GM12878 (cell line): ENCODE measurements at regions not wholly inside any gene's neighbourhood (a gene's known extent, or its start where the extent isn't known, plus 50 kb on each side); places are given as distances from the start of the nearest gene placed in this dataset.

ENCODE experiments used
- BMI1 ChIP-seq: fragments of 450-650 bp; IDR thresholded peaks from 2 replicates; pipeline ENCODE4 v1.6.1; 2016; ENCODE audit warnings: mild to moderate bottlenecking, moderate library complexity, borderline replicate concordance
- CREM ChIP-seq: IDR thresholded peaks from 2 replicates; pipeline ENCODE4 v1.6.1; 2014; ENCODE audit warnings: antibody characterized with exemption, low read depth
- GABPA ChIP-seq: IDR thresholded peaks from 2 replicates; pipeline ENCODE4 v1.6.1; 2014; ENCODE audit warnings: antibody characterized with exemption, low read depth, mild to moderate bottlenecking, inconsistent platforms
- KDM1A ChIP-seq: fragments of 200-600 bp; sonication (generic); IDR thresholded peaks from 2 replicates; pipeline ENCODE4 v1.6.1; 2016; ENCODE audit warnings: borderline replicate concordance
- MTA2 ChIP-seq: fragments of 450-650 bp; IDR thresholded peaks from 2 replicates; pipeline ENCODE4 v1.6.1; 2016; ENCODE audit warnings: low read depth, mild to moderate bottlenecking, moderate library complexity
- MXI1 ChIP-seq: fragments of 150-350 bp; IDR thresholded peaks from 2 replicates; pipeline ENCODE4 v1.6.1; 2011; ENCODE audit warnings: low read depth, mild to moderate bottlenecking, inconsistent platforms, low read length, improper control_type of control experiment
- NR2C2 ChIP-seq: IDR thresholded peaks from 2 replicates; pipeline ENCODE4 v1.6.1; 2011; ENCODE audit warnings: borderline replicate concordance, low read depth; ENCODE audit not compliant: control insufficient read depth, insufficient read length
- PAX5 ChIP-seq: IDR thresholded peaks from 2 replicates; pipeline ENCODE4 v1.6.1; 2011; ENCODE audit warnings: low read depth, low read length, borderline replicate concordance
- POLR2A ChIP-seq: IDR thresholded peaks from 2 replicates; pipeline ENCODE4 v1.6.1; 2011; ENCODE audit warnings: low read depth, mild to moderate bottlenecking, low read length
- RCOR1 ChIP-seq: conservative IDR thresholded peaks from 2 replicates; pipeline ENCODE4 v1.6.1; 2012; ENCODE audit warnings: low read depth, low read length, improper control_type of control experiment
- SMARCA5 ChIP-seq: fragments of 450-650 bp; IDR thresholded peaks from 2 replicates; pipeline ENCODE4 v1.6.1; 2017; ENCODE audit warnings: mild to moderate bottlenecking
- TCF7 ChIP-seq: IDR thresholded peaks from 2 replicates; pipeline ENCODE4 v1.6.1; 2014; ENCODE audit warnings: antibody characterized with exemption, borderline replicate concordance
- TF ChIP-seq, protein P1 (sequence below), 3 experiments: IDR thresholded peaks in 2 of 3; conservative IDR thresholded peaks in 1 of 3; 2 replicates each; pipeline ENCODE4 v1.5.1; 2011; ENCODE audit warnings: low read depth in 3 of 3, low read length in 3 of 3, mild to moderate bottlenecking in 3 of 3, control low read depth in 2 of 3, moderate library complexity in 2 of 3, inconsistent platforms in 1 of 3, mixed read lengths in 1 of 3; ENCODE audit not compliant: control insufficient read depth in 2 of 3, insufficient read depth in 1 of 3; ENCODE audit errors: extremely low read depth in 1 of 3
- TF ChIP-seq, protein P2 (sequence below): IDR thresholded peaks from 2 replicates; pipeline ENCODE4 v1.6.1; 2012; ENCODE audit warnings: improper control_type of control experiment, low read depth, low read length; ENCODE audit not compliant: insufficient replicate concordance

DNA sequence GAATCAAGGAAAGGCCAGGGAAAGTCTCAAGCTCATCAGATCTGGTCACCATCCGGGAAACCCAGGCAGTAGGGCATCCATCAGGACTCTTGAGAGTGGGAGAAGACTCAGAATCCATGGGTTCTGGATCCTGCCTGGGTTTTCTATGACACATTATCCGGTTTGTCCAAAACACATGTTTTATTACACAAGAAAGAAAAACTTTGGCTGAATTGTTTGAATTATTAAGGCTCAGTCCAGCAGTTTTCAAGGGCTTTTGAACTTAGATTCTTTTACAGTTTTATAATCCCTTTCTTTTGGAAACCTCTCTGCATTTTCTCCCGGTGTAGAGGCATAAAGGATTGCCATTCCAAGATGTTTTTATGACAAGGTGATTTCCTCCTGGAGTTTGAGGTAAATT is 528.5 kb upstream of the MGMT start:
- no peak for TF ChIP-seq TCF7
- no peak for TF ChIP-seq NR2C2
- TF ChIP-seq PAX5: no peak
- no peak for TF ChIP-seq CREM
- no peak for TF ChIP-seq GABPA
- TF ChIP-seq MXI1: no peak
- TF ChIP-seq KDM1A: no peak
- TF ChIP-seq, protein P1, sequence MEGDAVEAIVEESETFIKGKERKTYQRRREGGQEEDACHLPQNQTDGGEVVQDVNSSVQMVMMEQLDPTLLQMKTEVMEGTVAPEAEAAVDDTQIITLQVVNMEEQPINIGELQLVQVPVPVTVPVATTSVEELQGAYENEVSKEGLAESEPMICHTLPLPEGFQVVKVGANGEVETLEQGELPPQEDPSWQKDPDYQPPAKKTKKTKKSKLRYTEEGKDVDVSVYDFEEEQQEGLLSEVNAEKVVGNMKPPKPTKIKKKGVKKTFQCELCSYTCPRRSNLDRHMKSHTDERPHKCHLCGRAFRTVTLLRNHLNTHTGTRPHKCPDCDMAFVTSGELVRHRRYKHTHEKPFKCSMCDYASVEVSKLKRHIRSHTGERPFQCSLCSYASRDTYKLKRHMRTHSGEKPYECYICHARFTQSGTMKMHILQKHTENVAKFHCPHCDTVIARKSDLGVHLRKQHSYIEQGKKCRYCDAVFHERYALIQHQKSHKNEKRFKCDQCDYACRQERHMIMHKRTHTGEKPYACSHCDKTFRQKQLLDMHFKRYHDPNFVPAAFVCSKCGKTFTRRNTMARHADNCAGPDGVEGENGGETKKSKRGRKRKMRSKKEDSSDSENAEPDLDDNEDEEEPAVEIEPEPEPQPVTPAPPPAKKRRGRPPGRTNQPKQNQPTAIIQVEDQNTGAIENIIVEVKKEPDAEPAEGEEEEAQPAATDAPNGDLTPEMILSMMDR (IDR thresholded peaks at IDR 0.05 in 2 of 3, conservative IDR thresholded peaks at IDR 0.05 in 1 of 3; ENCODE audit: control insufficient read depth in 2 of 3, extremely low read depth in 1 of 3, insufficient read depth in 1 of 3, low read depth in 3 of 3, low read length in 3 of 3): no peak
- TF ChIP-seq, protein P2, sequence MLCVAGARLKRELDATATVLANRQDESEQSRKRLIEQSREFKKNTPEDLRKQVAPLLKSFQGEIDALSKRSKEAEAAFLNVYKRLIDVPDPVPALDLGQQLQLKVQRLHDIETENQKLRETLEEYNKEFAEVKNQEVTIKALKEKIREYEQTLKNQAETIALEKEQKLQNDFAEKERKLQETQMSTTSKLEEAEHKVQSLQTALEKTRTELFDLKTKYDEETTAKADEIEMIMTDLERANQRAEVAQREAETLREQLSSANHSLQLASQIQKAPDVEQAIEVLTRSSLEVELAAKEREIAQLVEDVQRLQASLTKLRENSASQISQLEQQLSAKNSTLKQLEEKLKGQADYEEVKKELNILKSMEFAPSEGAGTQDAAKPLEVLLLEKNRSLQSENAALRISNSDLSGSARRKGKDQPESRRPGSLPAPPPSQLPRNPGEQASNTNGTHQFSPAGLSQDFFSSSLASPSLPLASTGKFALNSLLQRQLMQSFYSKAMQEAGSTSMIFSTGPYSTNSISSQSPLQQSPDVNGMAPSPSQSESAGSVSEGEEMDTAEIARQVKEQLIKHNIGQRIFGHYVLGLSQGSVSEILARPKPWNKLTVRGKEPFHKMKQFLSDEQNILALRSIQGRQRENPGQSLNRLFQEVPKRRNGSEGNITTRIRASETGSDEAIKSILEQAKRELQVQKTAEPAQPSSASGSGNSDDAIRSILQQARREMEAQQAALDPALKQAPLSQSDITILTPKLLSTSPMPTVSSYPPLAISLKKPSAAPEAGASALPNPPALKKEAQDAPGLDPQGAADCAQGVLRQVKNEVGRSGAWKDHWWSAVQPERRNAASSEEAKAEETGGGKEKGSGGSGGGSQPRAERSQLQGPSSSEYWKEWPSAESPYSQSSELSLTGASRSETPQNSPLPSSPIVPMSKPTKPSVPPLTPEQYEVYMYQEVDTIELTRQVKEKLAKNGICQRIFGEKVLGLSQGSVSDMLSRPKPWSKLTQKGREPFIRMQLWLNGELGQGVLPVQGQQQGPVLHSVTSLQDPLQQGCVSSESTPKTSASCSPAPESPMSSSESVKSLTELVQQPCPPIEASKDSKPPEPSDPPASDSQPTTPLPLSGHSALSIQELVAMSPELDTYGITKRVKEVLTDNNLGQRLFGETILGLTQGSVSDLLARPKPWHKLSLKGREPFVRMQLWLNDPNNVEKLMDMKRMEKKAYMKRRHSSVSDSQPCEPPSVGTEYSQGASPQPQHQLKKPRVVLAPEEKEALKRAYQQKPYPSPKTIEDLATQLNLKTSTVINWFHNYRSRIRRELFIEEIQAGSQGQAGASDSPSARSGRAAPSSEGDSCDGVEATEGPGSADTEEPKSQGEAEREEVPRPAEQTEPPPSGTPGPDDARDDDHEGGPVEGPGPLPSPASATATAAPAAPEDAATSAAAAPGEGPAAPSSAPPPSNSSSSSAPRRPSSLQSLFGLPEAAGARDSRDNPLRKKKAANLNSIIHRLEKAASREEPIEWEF: no peak
- TF ChIP-seq BMI1: no peak
- no peak for TF ChIP-seq POLR2A
- TF ChIP-seq SMARCA5: no peak
- TF ChIP-seq RCOR1: no peak
- no peak for TF ChIP-seq MTA2
